Testis (tissue), 2 donors: ENCODE measurements at regions not wholly inside any gene's neighbourhood (a gene's known extent, or its start where the extent isn't known, plus 50 kb on each side); places are given as distances from the start of the nearest gene placed in this dataset.

ENCODE experiments used
- CTCF ChIP-seq, 3 experiments: fragments of 450-650 bp in 2 of 3; fragments of 200-600 bp in 1 of 3; sonication (generic) in 1 of 3; IDR thresholded peaks; one replicate each; pipeline ENCODE4 v1.5.1; 2016 to 2019; ENCODE audit warnings: antibody characterized with exemption in 3 of 3, mild to moderate bottlenecking in 2 of 3, moderate library complexity in 1 of 3
- POLR2A ChIP-seq: fragments of 450-650 bp; IDR thresholded peaks from one replicate; pipeline ENCODE4 v1.6.1; 2017; ENCODE audit warnings: antibody characterized with exemption, mild to moderate bottlenecking, moderate library complexity

GRCh38 chr2:3097804-3098203 lies 279.8 kb downstream of the EIPR1 start:
- TF ChIP-seq POLR2A (no peak), CTCF (IDR thresholded peaks at IDR 0.05) (no peak)
